HCT116 (cell line): ENCODE measurements at regions not wholly inside any gene's neighbourhood (a gene's known extent, or its start where the extent isn't known, plus 50 kb on each side); places are given as distances from the start of the nearest gene placed in this dataset.

Experiments used
- ATAC-seq: fragments of 200-7000 bp; cut with Tn5 transposase; 2 replicates; pipeline ENCODE4 v1.9.1; 2020; ENCODE audit warnings: mild to moderate bottlenecking, moderate library complexity
- BruUV-seq: library from RNA; stranded (reverse); fragments of 400-500 nt; replicated peaks from 2 replicates; lab custom pipeline; 2021; lab: Mats Ljungman, UMichigan
- CTCF ChIA-PET: fragments of 300-600 bp; sonication (Branson Sonifier 250); formaldehyde crosslinking; loops from one replicate; lab custom pipeline; 2021; ENCODE audit warnings: antibody characterized with exemption; lab: Charles Lee
- POLR2A ChIA-PET: fragments of 300-600, 350-600 bp; sonication (Branson Sonifier 250); formaldehyde crosslinking; loops from one replicate; lab custom pipeline; 2021; ENCODE audit warnings: antibody characterized with exemption; lab: Charles Lee
- RAD21 ChIA-PET, 2 experiments: fragments of 300-600 bp; sonication (Branson Sonifier 250); formaldehyde crosslinking; loops; one replicate each; lab custom pipeline; 2023; ENCODE audit warnings: low total read pairs in 2 of 2; ENCODE audit not compliant: uncharacterized antibody in 2 of 2, unreplicated experiment in 2 of 2, low non-redundant PET in 1 of 2; lab: Charles Lee
- DNase-seq: peaks from one replicate; pipeline ENCODE4 v3.0.0-alpha.2; 2010; ENCODE audit warnings: low read depth, low spot score
- H2AFZ ChIP-seq: fragments of 200-600 bp; shearing (Covaris generic), sonication (generic); 2 replicates; pipeline ENCODE4 v1.6.1; 2017; ENCODE audit warnings: low read depth, mixed run types, mixed read lengths, antibody characterized with exemption, low read length; ENCODE audit not compliant: poor library complexity, severe bottlenecking
- H3K27ac ChIP-seq: 2 replicates; pipeline ENCODE4 v1.5.1; 2012; ENCODE audit warnings: low read depth, low read length
- H3K27me3 ChIP-seq: fragments of 200-600 bp; sonication (generic); 2 replicates; pipeline ENCODE4 v1.6.1; 2016; ENCODE audit warnings: mixed run types, low read length, mixed read lengths; ENCODE audit not compliant: insufficient read depth
- H3K36me3 ChIP-seq, 2 experiments: fragments of 200-500 bp in 1 of 2; fragments of 200-600 bp in 1 of 2; sonication (Bioruptor generic) in 1 of 2; sonication (generic) in 1 of 2; 2 replicates each; pipeline versions ENCODE4 v1.5.1 to v1.6.1; 2014 to 2016; ENCODE audit warnings: low read length in 2 of 2, inconsistent platforms in 1 of 2, mixed read lengths in 1 of 2, mixed run types in 1 of 2; ENCODE audit not compliant: insufficient read depth in 2 of 2, control insufficient read depth in 1 of 2
- H3K4me1 ChIP-seq, 2 experiments: fragments of 200-600 bp in 1 of 2; sonication (generic) in 1 of 2; 2 replicates each; pipeline versions ENCODE4 v1.5.1 to v1.6.1; 2012 to 2017; ENCODE audit warnings: low read length in 2 of 2, inconsistent platforms in 1 of 2, mild to moderate bottlenecking in 1 of 2, mixed read lengths in 1 of 2, mixed run types in 1 of 2, moderate library complexity in 1 of 2; ENCODE audit not compliant: insufficient read depth in 2 of 2, control insufficient read depth in 1 of 2
- H3K4me2 ChIP-seq: fragments of 200-600 bp; sonication (generic); 2 replicates; pipeline ENCODE4 v1.6.1; 2017; ENCODE audit warnings: mixed run types, low read length, mixed read lengths
- H3K4me3 ChIP-seq, 2 experiments: fragments of 200-600 bp in 1 of 2; sonication (generic) in 1 of 2; replicated peaks in 1 of 2; 2 replicates each; pipeline ENCODE4 v1.5.1; 2011 to 2016; ENCODE audit warnings: low read length in 2 of 2, control low read depth in 1 of 2, low read depth in 1 of 2, mild to moderate bottlenecking in 1 of 2, mixed read lengths in 1 of 2, mixed run types in 1 of 2
- H3K79me2 ChIP-seq: fragments of 200-600 bp; sonication (generic); 2 replicates; pipeline ENCODE4 v1.6.1; 2017; ENCODE audit warnings: mild to moderate bottlenecking, mixed run types, low read length, moderate library complexity, mixed read lengths; ENCODE audit not compliant: insufficient read depth
- H3K9ac ChIP-seq: fragments of 200-600 bp; sonication (generic); 2 replicates; pipeline ENCODE4 v1.6.1; 2016; ENCODE audit warnings: low read length, mixed read lengths
- H3K9me2 ChIP-seq: fragments of 200-600 bp; sonication (generic), shearing (Covaris generic); 2 replicates; pipeline ENCODE4 v1.6.1; 2017; ENCODE audit warnings: mixed run types, mild to moderate bottlenecking, moderate library complexity; ENCODE audit not compliant: insufficient read depth
- H3K9me3 ChIP-seq, 2 experiments: fragments of 200-500 bp in 1 of 2; fragments of 200-600 bp in 1 of 2; sonication (Bioruptor generic) in 1 of 2; sonication (generic) in 1 of 2; 2 replicates each; pipeline ENCODE4 v1.6.1; 2014 to 2017; ENCODE audit warnings: low read length in 2 of 2, mixed read lengths in 2 of 2, inconsistent platforms in 1 of 2, low read depth in 1 of 2, mild to moderate bottlenecking in 1 of 2, mixed run types in 1 of 2, moderate library complexity in 1 of 2; ENCODE audit not compliant: control insufficient read depth in 1 of 2, insufficient read depth in 1 of 2
- H4K20me1 ChIP-seq: fragments of 200-600 bp; sonication (generic), shearing (Covaris generic); 2 replicates; pipeline ENCODE4 v1.6.1; 2017; ENCODE audit warnings: mixed run types, mild to moderate bottlenecking, moderate library complexity; ENCODE audit not compliant: insufficient read depth
- CTCF ChIP-seq, 3 experiments: fragments of 200-600 bp in 1 of 3; sonication (generic) in 1 of 3; IDR thresholded peaks in 2 of 3; conservative IDR thresholded peaks in 1 of 3; 2 replicates each; pipeline ENCODE4 v1.5.1; 2012 to 2017; ENCODE audit warnings: low read depth in 2 of 3, low read length in 2 of 3, antibody characterized with exemption in 1 of 3, borderline replicate concordance in 1 of 3, control low read depth in 1 of 3, mild to moderate bottlenecking in 1 of 3, mixed read lengths in 1 of 3, mixed run types in 1 of 3, moderate library complexity in 1 of 3; ENCODE audit not compliant: insufficient read depth in 1 of 3
- EGR1 ChIP-seq: IDR thresholded peaks from 2 replicates; pipeline ENCODE4 v1.6.1; 2012; ENCODE audit warnings: low read depth
- SRF ChIP-seq: IDR thresholded peaks from 2 replicates; pipeline ENCODE4 v1.6.1; 2012; ENCODE audit warnings: low read depth
- TCF7L2 ChIP-seq: IDR thresholded peaks from 2 replicates; pipeline ENCODE4 v1.7.0; 2011; ENCODE audit warnings: borderline replicate concordance, inconsistent platforms; ENCODE audit not compliant: insufficient read depth, insufficient read length; ENCODE audit errors: extremely low read depth
- ZFX ChIP-seq: fragments of 450-650 bp; IDR thresholded peaks from 2 replicates; pipeline ENCODE4 v1.6.1; 2017
- ZNF274 ChIP-seq: fragments of 200-500 bp; sonication (Bioruptor generic); IDR thresholded peaks from 2 replicates; pipeline ENCODE4 v1.6.1; 2014; ENCODE audit warnings: mild to moderate bottlenecking, low read depth, low read length, inconsistent platforms
- intact Hi-C: fragments of 100-400 bp; cut with micrococcal nuclease; formaldehyde crosslinking; loops from 2 replicates; pipeline ENCODE4 v1.10.0; 2022

GRCh38 chr5:3736466-3736865 is 140.8 kb downstream of the IRX1 start:
- POLR2A ChIA-PET, result no interaction called here
- intact Hi-C loops, result no loop called here
- TF ChIP-seq SRF, result no peak
- no peak for TF ChIP-seq CTCF (IDR thresholded peaks at IDR 0.05 in 2 of 3, conservative IDR thresholded peaks at IDR 0.05 in 1 of 3; ENCODE audit: borderline replicate concordance in 1 of 3, insufficient read depth in 1 of 3, low read depth in 2 of 3, low read length in 2 of 3)
- no peak for TF ChIP-seq EGR1
- TF ChIP-seq, all 23 proteins: peak for 0
- Histone ChIP-seq H3K27me3 (no peaks in the 10 kb centered on the region), H3K4me2 (no peak overlapping the region), H3K9ac (no peak overlapping the region), H3K36me3 (no peaks in the 10 kb centered on the region), H3K79me2 (no peaks in the 10 kb centered on the region), H3K9me3 (peaks cover 0 to 39% of the 10 kb centered on the region in 2 experiments; a peak in 2 of 4 replicates), H3K4me1 (no peaks in the 10 kb centered on the region), H4K20me1 (no peaks in the 10 kb centered on the region), H3K9me2 (no peaks in the 10 kb centered on the region), H2AFZ (no peak overlapping the region), H3K4me3 (no peak overlapping the region), H3K27ac (no peak overlapping the region)
- ChIA-PET RAD21 (no interaction called here), CTCF (no interaction called here)
- ATAC-seq (no peak), DNase-seq (no peak)
- no TSS peak for BruUV-seq

GRCh38 chr5:3736926-3737325 is 141.3 kb downstream of the IRX1 start:
- Histone ChIP-seq H3K4me3 (no peak overlapping the region), H3K27me3 (no peaks in the 10 kb centered on the region), H3K36me3 (no peaks in the 10 kb centered on the region), H3K4me2 (no peak overlapping the region), H3K9me2 (no peaks in the 10 kb centered on the region), H4K20me1 (no peaks in the 10 kb centered on the region), H3K9ac (no peak overlapping the region), H3K4me1 (no peaks in the 10 kb centered on the region), H3K27ac (no peak overlapping the region), H3K79me2 (no peaks in the 10 kb centered on the region), H2AFZ (no peak overlapping the region), H3K9me3 (peaks cover 0 to 39% of the 10 kb centered on the region in 2 experiments; a peak in 2 of 4 replicates)
- CTCF ChIA-PET, result no interaction called here
- TF ChIP-seq TCF7L2 (no peak), SRF (no peak), ZFX (no peak), ZNF274 (no peak)
- DNase-seq (no peak), ATAC-seq (no peak)
- no TSS peak for BruUV-seq
- POLR2A ChIA-PET, result no interaction called here
- intact Hi-C loops, result no loop called here
- RAD21 ChIA-PET, result no interaction called here
